Adrenal gland (tissue), 9 donors: ENCODE measurements at regions not wholly inside any gene's neighbourhood (a gene's known extent, or its start where the extent isn't known, plus 50 kb on each side); places are given as distances from the start of the nearest gene placed in this dataset.

Experiments
- DNase-seq, 7 donors: peaks; one replicate each; pipeline ENCODE4 v3.0.0-alpha.2; 2019 to 2020
- H3K27ac ChIP-seq, 5 donors: fragments of 200-600 bp; sonication (generic) in 4 of 5; 1 replicate in 3 of 5; 2 replicates in 2 of 5; pipeline versions ENCODE4 v1.5.1 to v1.8.0; 2016 to 2020; ENCODE audit warnings: mild to moderate bottlenecking in 1 of 5
- H3K27me3 ChIP-seq: fragments of 200-600 bp; 2 replicates; pipeline ENCODE4 v1.8.0; 2021
- H3K36me3 ChIP-seq, 2 donors: fragments of 200-600 bp; replicated peaks in 1 of 2; 1 replicate in 1 of 2; 2 replicates in 1 of 2; pipeline versions ENCODE4 v1.5.1 to v1.8.0; 2018 to 2022
- H3K4me1 ChIP-seq, 2 donors: fragments of 200-600 bp; replicated peaks in 1 of 2; 1 replicate in 1 of 2; 2 replicates in 1 of 2; pipeline versions ENCODE4 v1.5.1 to v1.8.0; 2018 to 2021
- H3K4me3 ChIP-seq, 4 donors: fragments of 200-600 bp; sonication (generic) in 3 of 4; one replicate each; pipeline ENCODE4 v1.5.1; 2016 to 2018
- H3K9me3 ChIP-seq, 3 donors: fragments of 200-600 bp; sonication (generic) in 1 of 3; replicated peaks in 1 of 3; 1 replicate in 2 of 3; 2 replicates in 1 of 3; pipeline versions ENCODE4 v1.5.1 to v1.8.0; 2016 to 2021
- CTCF ChIP-seq, 6 experiments: fragments of 450-650 bp in 4 of 6; fragments of 200-600 bp in 2 of 6; sonication (generic) in 1 of 6; IDR thresholded peaks; 1 replicate in 5 of 6; 2 replicates in 1 of 6; pipeline versions ENCODE4 v1.5.1 to v1.8.0; 2016 to 2021; ENCODE audit warnings: antibody characterized with exemption in 6 of 6, mild to moderate bottlenecking in 2 of 6, moderate library complexity in 1 of 6
- POLR2A ChIP-seq, 2 donors: fragments of 450-650 bp; IDR thresholded peaks; one replicate each; pipeline ENCODE4 v1.6.1; 2017; ENCODE audit warnings: antibody characterized with exemption in 2 of 2, mild to moderate bottlenecking in 2 of 2, moderate library complexity in 1 of 2
- WGBS, 4 donors: extraction: QIAGEN DNeasy Blood & Tissue Kit in 2 of 4; methylation state at CpG; one replicate each; pipeline versions ENCODE4 v1.1.5 to v1.1.7; 2013 to 2017; 5-methylcytosine and 5-hydroxymethylcytosine counted together
- intact Hi-C, 2 donors: fragments of 100-400 bp; cut with DNase I; formaldehyde crosslinking; loops; one replicate each; pipeline versions ENCODE4 v1.14.1 to v1.15.0; 2022 to 2023
- donor health status: healthy with polysubstance abuse.
- donor health status: Bipolar disorder and iron deficiency.
- donor health status: DM: yes; HTN: yes; CAD: no.
- donor health status: DM: no; HTN: no; CAD: no.
- donor health status: DM: no; HTN: no; CAD: no.

- 65 to 81% (median 71%) methylated on average over 3 of the region's 3 CpGs for WGBS, 4 donors
- Histone ChIP-seq H3K4me3 (no peak overlapping the region), H3K9me3 (no peaks in the 10 kb centered on the region), H3K27me3 (no peaks in the 10 kb centered on the region), H3K4me1 (no peaks in the 10 kb centered on the region), H3K36me3 (no peaks in the 10 kb centered on the region), H3K27ac (no peak overlapping the region)
- intact Hi-C loops, result no loop called here
- no peak for TF ChIP-seq CTCF (IDR thresholded peaks at IDR 0.05)
- no peak for TF ChIP-seq POLR2A (IDR thresholded peaks at IDR 0.05)
- no peak for DNase-seq
Observed at GRCh38 chrX:45873781-45874180, 671.4 kb downstream of the ZNF674 start.

- no peak for TF ChIP-seq POLR2A (IDR thresholded peaks at IDR 0.05)
- TF ChIP-seq CTCF (IDR thresholded peaks at IDR 0.05), result no peak
- Histone ChIP-seq H3K4me1 (no peaks in the 10 kb centered on the region), H3K27ac (no peak overlapping the region), H3K4me3 (no peak overlapping the region), H3K36me3 (no peaks in the 10 kb centered on the region), H3K27me3 (no peaks in the 10 kb centered on the region), H3K9me3 (no peaks in the 10 kb centered on the region)
- DNase-seq, result no peak
- intact Hi-C loops, result no loop called here
- 38 to 89% (median 73%) methylated on average over 1 of the region's 1 CpG for WGBS, 4 donors
Observed at GRCh38 chrX:45872480-45872879, 671.8 kb upstream of the DIPK2B start.

GRCh38 chrX:45868425-45868824 lies 667.7 kb upstream of the DIPK2B start:
- intact Hi-C loops, result no loop called here
- DNase-seq, result no peak
- no peak for TF ChIP-seq CTCF (IDR thresholded peaks at IDR 0.05)
- no peak for TF ChIP-seq POLR2A (IDR thresholded peaks at IDR 0.05)
- WGBS, 4 donors, result 33 to 56% (median 35%) methylated on average over 1 of the region's 1 CpG
- H3K9me3 ChIP-seq, result no peaks in the 10 kb centered on the region
- no peaks in the 10 kb centered on the region for H3K36me3 ChIP-seq
- peaks cover 9% of the 10 kb centered on the region for H3K27me3 ChIP-seq
- H3K4me1 ChIP-seq, result no peaks in the 10 kb centered on the region
- no peak overlapping the region for H3K27ac ChIP-seq
- H3K4me3 ChIP-seq, result no peak overlapping the region

GRCh38 chrX:45862801-45863200 lies 662.1 kb upstream of the DIPK2B start:
- H3K27ac ChIP-seq, result no peak overlapping the region
- DNase-seq, result no peak
- no peak for TF ChIP-seq POLR2A (IDR thresholded peaks at IDR 0.05)
- no peaks in the 10 kb centered on the region for H3K9me3 ChIP-seq
- H3K4me1 ChIP-seq, result no peaks in the 10 kb centered on the region
- H3K4me3 ChIP-seq, result no peak overlapping the region
- intact Hi-C loops, result no loop called here
- WGBS, 4 donors, result 17 to 65% (median 58%) methylated on average over 1 of the region's 1 CpG
- H3K36me3 ChIP-seq, result no peaks in the 10 kb centered on the region
- H3K27me3 ChIP-seq, result peaks cover 17% of the 10 kb centered on the region

GRCh38 chrX:45860450-45860849 lies 659.8 kb upstream of the DIPK2B start:
- Histone ChIP-seq H3K4me3 (no peak overlapping the region), H3K27me3 (peaks cover 18% of the 10 kb centered on the region), H3K36me3 (no peaks in the 10 kb centered on the region), H3K9me3 (no peaks in the 10 kb centered on the region), H3K27ac (no peak overlapping the region), H3K4me1 (no peaks in the 10 kb centered on the region)
- 50 to 100% (median 72%) methylated on average over 1 of the region's 1 CpG for WGBS, 4 donors
- DNase-seq, result no peak
- TF ChIP-seq CTCF (IDR thresholded peaks at IDR 0.05) (no peak), POLR2A (IDR thresholded peaks at IDR 0.05) (no peak)
- intact Hi-C loops, result no loop called here
